Retinal pigment epithelial cell (primary cell): ENCODE measurements at regions not wholly inside any gene's neighbourhood (a gene's known extent, or its start where the extent isn't known, plus 50 kb on each side); places are given as distances from the start of the nearest gene placed in this dataset.

Experiments used
- DNase-seq: peaks from one replicate; pipeline ENCODE4 v3.0.0-alpha.2; 2010; ENCODE audit warnings: low read depth
- H3K4me3 ChIP-seq: 2 replicates; pipeline ENCODE4 v1.5.1; 2011; ENCODE audit warnings: mild to moderate bottlenecking, low read length, control low read depth, moderate library complexity
- CTCF ChIP-seq: conservative IDR thresholded peaks from 2 replicates; pipeline ENCODE4 v1.5.1; 2011; ENCODE audit warnings: low read depth, low read length, control low read depth, inconsistent platforms

- DNase-seq = no peak
- TF ChIP-seq CTCF = no peak
- H3K4me3 ChIP-seq = no peak overlapping the region
Measured at GRCh38 chr12:19960527-19960926, 407.8 kb upstream of the PDE3A start.

DNA sequence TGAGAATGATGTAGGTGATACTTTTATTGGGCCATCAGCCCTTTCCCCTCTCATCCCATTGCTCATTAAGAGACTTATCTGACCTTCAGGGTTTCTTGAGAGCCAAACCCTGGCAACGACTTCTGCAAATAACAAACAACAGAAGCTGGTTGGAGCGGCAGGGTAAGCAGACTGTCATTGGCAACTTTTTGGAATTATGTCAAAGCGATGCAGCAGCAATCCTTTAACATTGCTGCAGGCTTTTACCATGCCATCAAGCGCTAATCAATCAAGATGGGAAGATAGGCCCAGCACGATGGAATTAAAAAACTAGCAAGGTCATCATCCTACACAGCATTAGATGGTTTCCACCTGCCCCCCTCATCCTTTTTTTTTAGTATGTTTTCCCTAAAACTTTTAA, 406.1 kb upstream of the PDE3A start:
- no peak overlapping the region for H3K4me3 ChIP-seq
- no peak for DNase-seq
- TF ChIP-seq CTCF = no peak

GRCh38 chr12:19963972-19964371, 404.4 kb upstream of the PDE3A start:
- DNase-seq = no peak
- TF ChIP-seq CTCF = no peak
- no peak overlapping the region for H3K4me3 ChIP-seq

DNA sequence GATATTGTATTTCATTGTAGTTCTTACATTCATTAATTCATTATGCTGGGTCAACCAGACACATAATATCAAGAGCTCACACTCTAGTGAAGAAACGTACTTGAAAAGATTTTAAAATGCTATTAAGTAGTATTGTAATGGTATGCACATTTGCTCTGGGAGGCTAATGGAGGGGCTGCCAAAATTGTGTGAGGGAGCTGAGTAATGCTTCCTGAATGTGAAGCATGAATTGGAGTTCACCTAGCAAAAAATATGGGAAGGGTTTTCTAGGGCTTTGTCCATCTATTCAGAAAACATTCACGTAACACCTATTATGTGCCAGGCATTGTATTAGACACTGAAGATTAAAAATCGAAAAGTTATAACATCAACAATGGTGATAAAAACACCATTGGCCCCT, 403.8 kb upstream of the PDE3A start:
- DNase-seq = no peak
- no peak overlapping the region for H3K4me3 ChIP-seq
- no peak for TF ChIP-seq CTCF

DNA sequence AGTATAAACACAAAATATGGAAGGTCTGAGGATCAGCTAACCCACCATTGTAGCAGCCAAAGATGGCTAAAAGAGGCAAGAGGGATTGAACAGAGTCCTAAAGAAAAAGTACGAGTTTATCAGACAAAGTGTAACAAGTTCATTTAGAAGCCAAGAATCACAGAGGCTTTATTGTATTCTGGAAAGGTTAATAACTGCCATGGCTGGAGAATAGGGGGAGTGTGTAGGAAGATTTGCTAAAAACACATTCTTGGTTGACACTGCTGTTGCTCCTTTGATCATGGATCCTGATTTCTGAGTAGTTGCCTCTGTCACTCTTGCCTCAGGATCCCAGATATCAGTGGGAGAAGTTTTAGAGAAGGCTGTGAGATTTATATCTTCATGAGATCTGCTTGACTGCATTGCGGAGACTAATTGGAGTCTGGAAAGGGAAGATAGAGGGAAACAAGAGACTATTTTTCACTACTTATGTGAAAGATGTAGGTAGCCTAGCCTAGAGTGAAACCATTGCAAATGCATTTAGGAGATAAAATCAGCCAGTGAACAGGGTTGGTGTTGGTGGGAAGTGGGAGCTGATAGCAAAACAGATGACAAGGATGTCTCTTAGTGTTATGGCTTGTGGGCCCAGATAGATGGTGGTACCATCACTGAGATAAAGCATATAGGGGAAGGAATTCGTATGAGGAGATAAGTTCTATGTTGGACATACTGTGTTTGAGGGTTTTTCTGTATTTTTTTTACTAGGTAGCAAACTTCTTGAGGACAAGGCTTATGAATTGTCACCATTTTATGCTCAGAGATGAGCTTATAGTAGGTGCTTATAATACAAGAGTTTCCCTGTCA, 402.9 kb upstream of the PDE3A start:
- no peak for TF ChIP-seq CTCF
- no peak for DNase-seq
- no peak overlapping the region for H3K4me3 ChIP-seq

DNA sequence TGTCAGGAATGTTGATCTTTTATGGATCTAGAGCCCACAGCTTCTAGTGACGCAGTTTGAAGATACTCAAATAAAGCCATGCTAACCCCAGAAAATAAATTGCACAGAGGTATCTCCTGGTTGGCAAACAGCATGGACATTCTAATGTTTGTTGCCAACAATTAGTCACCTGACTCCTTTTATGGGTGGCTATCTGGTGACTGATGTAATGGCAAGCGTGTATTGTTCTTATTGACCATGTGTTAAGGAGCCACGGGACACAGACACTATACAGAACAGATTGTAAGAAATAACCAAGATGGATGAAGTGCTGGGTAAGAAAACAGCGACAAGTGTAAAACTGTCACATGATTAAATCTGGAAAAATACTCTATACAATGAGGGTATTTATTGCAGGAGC, 401.3 kb upstream of the PDE3A start:
- TF ChIP-seq CTCF = no peak
- no peak overlapping the region for H3K4me3 ChIP-seq
- no peak for DNase-seq

DNA sequence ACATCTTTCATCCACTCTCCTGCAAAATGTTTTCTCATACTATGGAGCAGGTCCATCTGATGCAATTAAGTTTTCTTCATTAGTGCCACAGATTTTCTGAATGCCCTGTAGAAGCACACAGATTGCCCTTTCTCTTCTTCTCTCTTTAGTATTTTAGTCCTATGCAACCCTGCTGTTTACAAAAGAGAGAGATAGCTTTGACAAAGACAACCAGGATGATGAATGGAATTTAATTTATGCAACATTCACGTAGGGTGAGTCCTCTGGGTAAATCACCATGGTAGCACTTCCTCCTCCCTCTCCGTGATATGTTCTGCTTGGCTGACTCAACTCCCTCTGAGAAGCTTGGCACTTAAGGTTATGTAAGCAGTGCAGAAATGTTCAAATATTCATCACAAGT, 400.9 kb upstream of the PDE3A start:
- TF ChIP-seq CTCF = no peak
- no peak overlapping the region for H3K4me3 ChIP-seq
- DNase-seq = no peak
